GM18498 (cell line): ENCODE measurements at regions not wholly inside any gene's neighbourhood (a gene's known extent, or its start where the extent isn't known, plus 50 kb on each side); places are given as distances from the start of the nearest gene placed in this dataset.

ENCODE experiments used
- ATAC-seq: cut with Tn5 transposase; IDR thresholded peaks from one replicate; pipeline ENCODE4 v1.9.1; 2021; ENCODE audit warnings: mild to moderate bottlenecking, moderate library complexity; ENCODE audit not compliant: unreplicated experiment

- ATAC-seq, result no peak
These were observed 345.9 kb upstream of the RGS6 start for GRCh38 chr14:71586131-71586897.

DNA sequence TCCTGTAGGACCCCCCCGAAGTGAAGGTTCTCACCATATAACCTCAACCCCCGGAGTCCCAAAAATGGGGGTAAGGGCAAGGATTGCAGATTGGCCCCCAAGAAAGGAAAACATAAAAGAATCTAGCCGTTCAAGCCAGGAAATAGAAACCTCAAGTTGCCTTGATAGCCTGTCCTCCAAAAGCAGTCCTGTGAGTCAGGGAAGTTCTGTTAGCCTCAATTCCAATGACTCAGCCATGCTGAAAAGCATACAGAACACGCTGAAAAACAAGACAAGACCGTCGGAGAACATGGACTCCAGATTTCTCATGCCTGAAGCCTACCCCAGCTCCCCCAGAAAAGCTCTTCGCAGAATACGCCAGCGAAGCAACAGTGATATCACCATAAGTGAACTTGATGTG is 344.2 kb upstream of the RGS6 start:
- ATAC-seq, result no peak

GRCh38 chr14:71588576-71589215 is 343.5 kb upstream of the RGS6 start:
- no peak for ATAC-seq

DNA sequence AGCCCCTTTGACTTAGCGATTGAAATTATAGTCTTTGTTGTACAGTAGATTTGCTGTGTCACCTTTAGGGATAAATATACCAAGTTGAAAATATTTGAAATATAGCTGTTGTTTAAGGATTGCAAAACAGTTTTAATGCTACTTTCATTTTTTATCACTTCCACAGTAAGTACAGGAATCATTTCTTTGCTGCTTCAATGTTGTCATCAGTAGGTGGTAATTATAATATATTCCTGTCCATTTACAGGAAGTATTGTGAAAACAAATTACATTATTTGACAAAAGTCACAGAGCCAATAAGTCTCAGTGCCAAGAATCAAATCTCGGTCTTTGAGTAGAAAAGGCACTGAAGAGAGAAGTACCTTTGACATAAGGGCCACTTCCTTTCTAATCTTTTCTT is 342.6 kb upstream of the RGS6 start:
- no peak for ATAC-seq

- no peak for ATAC-seq
These were observed 342.1 kb upstream of the RGS6 start for GRCh38 chr14:71590131-71590530.

- ATAC-seq, result no peak
These were observed 341.0 kb upstream of the RGS6 start for GRCh38 chr14:71591231-71591630.

DNA sequence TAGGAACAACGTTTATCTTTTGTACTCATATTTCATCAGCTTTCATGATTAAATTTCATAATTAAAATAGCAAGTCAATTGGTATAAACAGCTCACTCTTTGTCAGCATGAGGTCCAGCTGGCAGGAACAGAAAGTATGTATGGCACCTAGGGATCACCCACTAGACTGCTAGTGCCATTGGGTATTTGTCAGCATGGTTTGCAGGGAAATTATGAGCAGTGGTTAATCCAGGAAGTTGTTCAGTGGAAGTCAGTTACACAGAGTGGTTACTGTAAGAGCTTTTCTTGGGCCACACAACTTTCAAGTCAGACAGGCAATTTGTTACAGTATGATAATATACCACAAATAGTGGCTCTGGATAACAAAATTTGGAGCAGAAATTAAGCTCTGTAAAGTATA is 340.3 kb upstream of the RGS6 start:
- no peak for ATAC-seq

- no peak for ATAC-seq
These were observed 339.9 kb upstream of the RGS6 start for GRCh38 chr14:71592361-71592760.

- ATAC-seq, result no peak
These were observed 338.3 kb upstream of the RGS6 start for GRCh38 chr14:71593966-71594365.

GRCh38 chr14:71594821-71595220 is 337.4 kb upstream of the RGS6 start:
- no peak for ATAC-seq

GRCh38 chr14:71595441-71595840 is 336.8 kb upstream of the RGS6 start:
- no peak for ATAC-seq

- peak; percentile 17 for ATAC-seq
These were observed 334.8 kb upstream of the RGS6 start for GRCh38 chr14:71597287-71597920.

DNA sequence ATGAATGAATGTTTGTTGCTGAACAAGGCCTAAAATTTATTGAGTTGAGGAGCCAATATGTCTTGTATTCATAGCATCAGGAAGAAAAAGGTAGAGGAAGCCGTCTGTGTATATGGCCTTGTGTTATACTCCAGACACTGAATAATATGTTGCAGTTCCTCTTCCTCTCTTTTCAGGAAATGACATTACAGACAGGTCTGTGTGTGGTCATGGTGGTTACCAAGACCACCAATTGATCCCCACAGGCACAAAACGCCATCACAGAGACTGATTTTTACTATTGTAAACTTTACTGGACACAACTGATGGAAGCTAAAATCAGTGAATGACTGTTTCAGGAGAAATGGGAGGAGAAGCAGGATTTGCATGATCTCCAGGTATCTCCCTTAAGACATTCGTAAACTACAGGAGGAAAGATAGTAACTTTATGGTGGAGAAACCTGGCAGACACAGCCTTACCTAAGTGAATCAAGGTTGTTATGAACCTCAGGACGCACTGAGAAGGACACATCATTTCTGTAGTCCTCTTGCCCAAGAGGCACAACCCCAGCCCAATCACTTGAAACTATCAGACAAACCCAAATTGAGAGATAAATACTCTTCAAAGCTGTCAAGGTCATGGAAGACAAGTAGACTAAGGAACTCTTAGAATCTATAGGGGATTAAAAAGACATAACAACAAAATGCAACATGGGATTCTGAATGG is 334.1 kb upstream of the RGS6 start:
- ATAC-seq, result peak; percentile 86

GRCh38 chr14:71600309-71600708 is 331.9 kb upstream of the RGS6 start:
- no peak for ATAC-seq

DNA sequence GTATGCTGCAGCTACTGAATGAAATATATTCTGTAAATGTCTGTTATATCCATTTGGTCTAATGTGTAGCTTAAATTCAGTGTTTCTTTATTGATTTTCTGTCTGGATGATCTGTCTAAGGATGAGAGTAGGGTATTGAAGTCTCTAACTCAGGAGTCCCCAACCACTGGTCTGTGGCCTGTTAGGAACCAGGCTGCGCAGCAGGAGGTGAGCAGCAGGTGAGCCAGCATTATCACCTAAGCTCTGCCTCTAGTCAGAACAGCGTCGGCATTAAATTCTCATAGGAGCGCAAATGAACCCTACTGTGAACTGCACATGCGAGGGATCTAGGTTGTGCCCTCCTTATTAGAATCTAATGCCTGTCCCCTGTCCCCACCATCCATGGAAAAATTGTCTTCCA is 329.7 kb upstream of the RGS6 start:
- ATAC-seq, result no peak

GRCh38 chr14:71604231-71604630 is 328.0 kb upstream of the RGS6 start:
- ATAC-seq, result no peak

- no peak for ATAC-seq
These were observed 326.2 kb upstream of the RGS6 start for GRCh38 chr14:71606064-71606463.

- ATAC-seq, result no peak
These were observed 325.7 kb upstream of the RGS6 start for GRCh38 chr14:71606575-71606974.

DNA sequence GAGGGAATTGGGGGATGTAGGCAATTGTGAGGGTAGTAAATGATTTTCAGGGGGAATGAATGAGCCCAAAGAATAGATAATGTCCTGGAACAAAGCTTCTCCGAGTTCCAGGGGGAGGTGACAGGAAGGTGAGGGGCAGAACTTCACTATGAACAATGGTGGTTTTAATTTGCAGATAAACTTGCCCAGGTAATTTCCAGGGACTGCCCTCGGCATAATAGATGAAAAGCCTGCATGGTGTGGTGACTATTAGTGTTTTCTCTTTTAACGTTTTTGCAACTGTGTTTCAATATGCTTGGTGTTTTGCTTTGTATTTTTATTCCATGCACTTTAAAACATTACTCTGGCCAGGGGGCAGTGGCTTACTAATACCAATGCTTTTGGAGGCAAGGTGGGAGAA is 325.2 kb upstream of the RGS6 start:
- ATAC-seq, result no peak

DNA sequence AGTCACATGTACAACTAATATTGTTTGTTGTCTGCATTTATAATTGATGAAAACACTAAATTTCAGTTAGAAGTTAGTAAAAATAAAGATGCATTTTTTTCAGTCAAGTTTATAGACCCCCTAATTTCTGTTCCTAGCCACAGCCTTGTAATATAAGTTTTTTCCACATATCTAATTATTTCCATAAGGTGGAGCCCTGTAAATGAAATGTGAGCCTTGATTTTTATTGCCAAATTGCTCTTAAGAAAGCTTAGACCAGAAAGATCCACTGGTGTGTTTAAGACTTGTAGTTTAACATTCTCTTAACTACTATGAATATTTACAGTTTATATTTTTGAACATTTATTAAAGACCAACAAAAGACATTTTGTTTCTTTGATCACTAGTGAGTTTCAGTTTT is 322.1 kb upstream of the RGS6 start:
- no peak for ATAC-seq

DNA sequence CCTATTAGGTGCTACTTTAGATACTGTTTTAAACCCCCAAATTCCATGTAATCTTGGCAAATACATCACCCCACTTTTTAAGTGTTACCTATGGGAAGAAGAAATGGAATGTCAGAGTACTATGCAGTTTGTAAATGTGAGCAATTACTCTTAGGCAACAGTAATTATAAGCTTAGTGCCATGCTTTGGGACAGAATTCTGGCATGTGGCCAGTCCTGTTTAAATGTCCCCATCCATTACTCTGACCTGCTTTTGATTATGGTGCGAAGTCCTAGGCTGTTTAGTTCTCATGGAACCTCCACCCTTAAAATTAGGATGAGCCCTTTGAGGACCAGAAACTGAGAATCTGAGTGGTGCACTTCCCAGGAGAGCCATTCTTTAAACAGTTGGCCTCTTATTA is 321.4 kb upstream of the RGS6 start:
- ATAC-seq, result no peak

DNA sequence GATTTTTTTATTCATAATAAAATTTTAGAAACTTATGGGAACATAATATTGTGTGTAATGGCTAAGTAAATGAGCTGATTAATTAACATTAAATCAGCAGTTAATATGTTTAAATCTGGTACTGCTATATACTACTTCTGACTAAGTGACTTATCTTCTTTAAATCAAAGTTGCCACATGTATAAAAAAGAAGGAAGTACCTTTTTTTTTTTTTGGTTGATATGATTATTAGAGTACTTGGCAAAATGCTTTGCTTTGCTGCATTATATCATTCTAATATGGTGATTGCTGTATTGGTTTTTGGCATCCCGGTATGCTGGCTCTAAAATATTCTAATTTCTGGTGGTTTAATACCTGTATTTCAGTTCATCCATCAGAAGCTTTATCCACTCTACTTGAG is 319.1 kb upstream of the RGS6 start:
- no peak for ATAC-seq
